ENCODE measurements at regions not wholly inside any gene's neighbourhood (a gene's known extent, or its start where the extent isn't known, plus 50 kb on each side); places are given as distances from the start of the nearest gene placed in this dataset.
"Not testable (repeated sequence)": the region's sequence is repeated elsewhere in the genome, so short reads cannot be mapped to it uniquely, and the experiment has no call there.

DNA sequence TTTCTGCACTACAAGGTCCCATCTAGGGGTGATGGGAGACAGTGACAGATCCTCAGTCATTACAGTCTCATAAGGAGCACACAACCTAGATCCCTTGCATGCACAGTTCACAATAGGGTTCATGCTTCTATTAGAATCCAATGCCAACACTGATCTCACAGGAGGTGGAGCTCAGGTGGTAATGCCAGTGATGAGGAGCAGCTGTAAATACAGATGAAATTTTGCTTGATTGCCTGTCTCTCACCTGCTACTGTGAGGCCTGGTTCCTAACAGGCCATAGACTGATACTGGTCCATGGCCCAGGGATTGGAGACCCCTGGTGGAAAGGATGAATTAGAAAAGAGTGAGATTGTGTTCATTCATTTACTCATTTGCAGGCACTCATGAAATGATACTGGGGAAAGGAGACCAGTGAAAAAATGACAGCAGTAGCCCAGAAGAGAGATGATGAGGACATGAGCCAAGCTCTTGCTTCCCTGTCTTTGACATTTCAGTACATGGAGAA is 251.6 kb upstream of the DUSP10 start:
- DNase-seq (ENCODE audit: low read depth): no peak

DNA sequence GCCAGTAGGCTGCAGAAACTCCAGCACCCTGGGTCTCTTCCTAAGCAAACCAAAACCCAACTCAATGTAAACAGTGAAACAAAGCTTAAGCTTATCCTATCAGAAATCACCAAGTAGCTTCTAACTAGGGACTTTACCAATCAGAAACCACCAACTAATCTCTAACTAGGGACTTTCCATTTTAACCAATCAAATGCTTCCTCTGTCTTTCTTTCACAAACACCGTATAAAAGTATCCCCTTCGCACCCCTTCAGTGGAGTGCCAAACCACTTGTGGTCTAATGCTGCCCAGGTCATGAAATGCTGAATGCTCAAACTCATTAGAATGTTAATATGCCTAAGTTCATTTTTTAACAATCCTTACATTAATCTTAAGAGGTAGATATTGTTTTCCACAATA is 250.5 kb upstream of the DUSP10 start:
- DNase-seq (ENCODE audit: low read depth): no peak

DNA sequence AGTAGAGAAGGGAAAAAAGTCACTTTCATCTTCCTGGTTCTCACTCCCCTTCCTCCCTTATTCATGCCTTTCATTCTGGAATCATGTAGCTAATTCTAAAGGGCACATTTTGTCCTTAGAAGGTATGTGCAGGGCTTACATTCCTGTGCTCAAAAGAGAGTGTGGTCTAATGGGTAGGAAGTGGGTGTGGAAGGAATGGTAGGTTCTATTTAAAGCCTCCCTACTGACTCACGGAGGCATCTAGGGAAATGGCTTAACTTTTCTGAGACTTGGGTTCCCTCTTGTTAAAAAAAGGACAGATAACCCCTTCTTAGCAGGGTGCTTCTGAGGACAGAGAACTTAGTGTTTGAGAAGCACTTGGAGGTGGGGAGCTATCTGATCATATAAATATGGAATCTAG is 249.3 kb upstream of the DUSP10 start:
- no peak for DNase-seq (ENCODE audit: low read depth)

DNA sequence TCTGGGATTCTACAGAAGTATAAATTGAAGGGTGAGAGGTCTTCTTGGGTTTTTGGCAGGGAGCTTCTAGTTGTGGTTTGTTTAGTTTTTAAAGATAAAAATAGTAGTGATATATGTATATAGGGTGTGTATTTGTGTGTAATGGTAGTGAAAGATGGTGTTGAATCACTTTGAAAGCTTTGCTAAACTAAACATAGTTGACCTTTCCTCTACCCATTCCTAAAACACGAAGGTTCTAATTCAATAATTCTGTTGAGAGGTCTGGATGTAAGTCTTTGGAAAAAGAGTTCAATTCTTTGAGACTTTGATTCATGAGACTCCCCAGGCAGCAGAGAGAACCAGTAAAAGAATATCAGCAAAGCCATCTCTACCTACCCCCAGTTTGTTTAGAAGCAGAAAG is 247.9 kb upstream of the DUSP10 start:
- no peak for DNase-seq (ENCODE audit: low read depth)

DNA sequence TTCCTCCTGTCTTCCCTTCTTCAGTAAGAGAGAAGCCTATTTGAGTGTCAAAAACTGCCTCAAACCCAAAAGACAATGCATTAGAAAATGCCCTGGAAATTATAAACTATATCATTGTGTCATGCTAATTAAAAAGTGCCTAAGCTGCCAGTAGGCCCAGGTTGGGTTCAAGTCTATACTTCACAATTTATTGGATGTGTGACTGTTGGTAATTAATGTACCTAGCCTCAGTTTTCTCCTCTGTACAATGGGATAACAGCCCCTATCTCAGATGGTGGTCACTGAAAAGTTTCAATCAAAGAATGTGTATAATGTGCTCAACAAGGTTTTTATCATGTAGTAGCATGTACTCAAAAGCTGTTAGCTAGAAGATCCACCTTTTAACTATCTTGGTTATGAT is 246.9 kb upstream of the DUSP10 start:
- DNase-seq (ENCODE audit: low read depth): no peak

DNA sequence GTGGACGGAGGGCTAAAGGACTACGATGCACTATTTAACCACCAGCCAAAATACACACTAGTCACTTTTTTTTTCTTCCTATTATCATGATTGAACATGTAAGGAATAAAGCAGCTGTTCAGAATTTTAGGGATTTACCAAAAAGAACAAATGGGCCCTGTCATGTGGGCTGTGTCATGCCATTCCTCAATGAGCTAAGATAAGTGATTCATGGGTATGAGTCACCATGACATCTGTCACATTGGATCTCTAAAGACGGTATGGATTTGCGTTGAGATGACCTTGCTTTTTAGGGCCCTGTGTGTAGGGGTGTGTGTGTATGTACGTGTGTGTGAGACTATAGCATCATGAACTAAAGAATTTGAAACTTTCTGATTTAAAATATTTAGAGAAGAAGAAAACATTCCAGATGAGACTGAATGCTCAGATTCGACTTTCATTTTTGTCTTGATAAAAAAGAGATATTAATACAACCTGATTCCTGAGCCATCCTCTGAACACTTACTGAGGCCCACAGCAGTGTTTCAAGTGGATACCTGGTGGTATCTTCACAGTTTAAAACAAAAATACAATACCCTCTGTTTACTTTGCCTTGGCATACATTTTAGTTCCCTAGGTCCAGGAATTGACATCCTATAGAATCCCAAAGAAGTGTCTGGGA is 246.1 kb upstream of the DUSP10 start:
- DNase-seq (ENCODE audit: low read depth): no peak

DNA sequence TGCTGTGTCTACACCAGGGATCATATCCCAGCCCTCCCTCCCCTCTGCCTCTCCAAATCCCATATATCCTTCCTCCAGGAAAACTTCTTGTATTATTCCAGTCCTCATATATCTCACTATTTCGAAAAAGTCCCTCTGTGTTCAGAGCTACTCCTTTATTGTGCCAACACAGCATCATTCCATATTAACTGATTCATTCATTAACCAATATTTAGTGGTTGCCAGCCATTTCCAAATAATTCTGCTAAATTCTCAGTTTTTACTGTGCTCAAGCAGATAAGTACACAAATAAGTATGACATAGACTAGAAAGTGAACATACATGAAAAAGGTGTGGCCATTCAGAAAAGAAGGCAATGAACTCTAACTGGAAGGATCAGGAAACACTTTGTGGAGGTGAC is 241.6 kb upstream of the DUSP10 start:
- no peak for DNase-seq (ENCODE audit: low read depth)

DNA sequence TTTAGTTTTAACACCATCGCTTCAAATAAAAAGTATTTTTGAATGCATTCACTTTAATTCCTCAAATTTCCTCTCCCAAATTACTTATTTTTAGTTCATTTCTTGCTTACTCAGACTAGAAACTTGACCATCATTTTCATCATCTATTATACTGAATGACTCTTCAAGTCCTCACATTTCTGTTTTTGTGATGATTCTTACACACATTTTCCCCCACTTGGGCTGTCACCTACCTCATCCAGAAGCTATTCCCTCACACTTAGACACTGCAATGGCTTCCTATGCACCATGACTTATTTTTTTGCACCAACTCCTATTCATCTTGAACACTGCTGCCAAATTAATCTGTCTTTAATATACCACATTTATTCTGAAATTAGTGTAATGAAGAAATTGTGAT is 239.6 kb upstream of the DUSP10 start:
- no peak for DNase-seq (ENCODE audit: low read depth)

DNA sequence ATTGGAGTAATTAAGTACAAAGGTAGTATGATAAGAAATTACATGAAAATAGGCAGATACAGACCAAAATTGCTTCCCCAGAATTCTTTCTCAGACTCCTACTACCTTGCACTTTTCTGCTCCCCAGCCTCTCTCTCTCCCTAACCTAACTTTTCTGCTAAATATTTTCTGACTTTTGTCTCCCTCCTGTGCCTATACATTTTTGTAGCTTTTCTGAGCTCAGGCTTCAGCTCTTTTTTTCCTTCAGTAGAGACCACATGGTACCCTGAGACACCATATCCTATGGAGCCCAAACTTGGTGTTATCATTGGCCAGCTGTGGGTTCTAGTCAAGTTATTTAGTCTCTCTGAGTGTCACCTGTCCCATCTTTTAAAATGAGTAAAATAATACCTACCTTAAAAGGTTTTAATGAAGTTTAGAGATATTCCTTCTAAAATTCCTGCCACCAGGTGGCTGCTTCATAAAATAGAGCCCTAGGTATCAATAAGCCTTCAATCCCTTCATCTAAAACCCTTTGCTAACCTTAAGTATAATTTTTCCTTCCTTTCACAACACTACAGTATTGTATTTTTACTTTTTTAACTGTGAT is 237.6 kb upstream of the DUSP10 start:
- DNase-seq (ENCODE audit: low read depth): no peak

DNA sequence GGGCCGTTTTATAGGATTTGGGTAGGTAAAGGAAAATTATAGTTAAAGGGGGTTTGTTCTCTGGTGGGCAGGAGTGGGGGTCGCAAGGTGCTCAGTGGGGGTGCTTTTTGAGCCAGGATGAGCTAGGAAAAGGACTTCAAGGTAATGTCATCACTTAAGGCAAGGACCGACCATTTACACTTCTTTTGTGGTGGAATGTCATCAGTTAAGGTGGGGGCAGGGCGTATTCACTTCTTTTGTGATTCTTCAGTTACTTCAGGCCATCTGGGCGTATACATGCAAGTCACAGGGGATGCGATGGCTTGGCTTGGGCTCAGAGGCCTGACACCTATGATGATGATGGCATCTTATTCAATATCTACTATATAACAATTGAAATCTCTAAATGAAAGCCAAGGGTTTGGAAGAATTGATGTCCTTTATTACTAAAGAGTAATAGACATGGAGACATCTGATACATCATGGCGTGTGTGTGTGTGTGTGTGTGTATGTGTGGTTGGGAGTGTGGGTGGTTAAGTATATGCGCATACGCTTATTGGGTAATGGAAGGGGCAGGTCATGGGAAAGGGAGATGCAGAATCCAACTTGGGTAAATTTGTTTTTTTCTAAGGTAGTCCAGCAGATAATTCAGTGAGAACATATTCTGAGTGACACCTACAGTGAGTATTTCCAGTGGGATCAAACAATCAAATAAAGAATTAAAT is 236.9 kb upstream of the DUSP10 start:
- not testable (repeated sequence) for DNase-seq (ENCODE audit: low read depth)

DNA sequence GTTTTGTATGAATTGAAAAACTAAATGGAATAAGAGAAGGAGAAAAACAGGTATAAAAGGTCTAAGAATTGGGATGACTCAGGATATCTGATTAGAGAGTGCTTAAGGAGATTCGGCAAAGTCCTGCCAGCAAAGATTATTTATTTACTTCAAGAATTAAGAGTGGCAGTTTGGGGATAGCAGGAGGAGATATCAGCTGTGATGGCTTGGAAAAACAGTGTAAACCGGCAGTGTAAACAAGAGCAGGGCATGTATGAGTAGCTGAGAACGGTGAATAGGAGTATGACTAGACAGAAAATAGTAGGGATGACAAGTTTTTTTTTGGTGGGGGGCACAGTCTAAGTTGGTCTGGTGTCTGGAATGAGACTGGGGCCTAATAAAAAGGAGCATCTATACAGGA is 231.9 kb upstream of the DUSP10 start:
- DNase-seq (ENCODE audit: low read depth): not testable (repeated sequence)

DNA sequence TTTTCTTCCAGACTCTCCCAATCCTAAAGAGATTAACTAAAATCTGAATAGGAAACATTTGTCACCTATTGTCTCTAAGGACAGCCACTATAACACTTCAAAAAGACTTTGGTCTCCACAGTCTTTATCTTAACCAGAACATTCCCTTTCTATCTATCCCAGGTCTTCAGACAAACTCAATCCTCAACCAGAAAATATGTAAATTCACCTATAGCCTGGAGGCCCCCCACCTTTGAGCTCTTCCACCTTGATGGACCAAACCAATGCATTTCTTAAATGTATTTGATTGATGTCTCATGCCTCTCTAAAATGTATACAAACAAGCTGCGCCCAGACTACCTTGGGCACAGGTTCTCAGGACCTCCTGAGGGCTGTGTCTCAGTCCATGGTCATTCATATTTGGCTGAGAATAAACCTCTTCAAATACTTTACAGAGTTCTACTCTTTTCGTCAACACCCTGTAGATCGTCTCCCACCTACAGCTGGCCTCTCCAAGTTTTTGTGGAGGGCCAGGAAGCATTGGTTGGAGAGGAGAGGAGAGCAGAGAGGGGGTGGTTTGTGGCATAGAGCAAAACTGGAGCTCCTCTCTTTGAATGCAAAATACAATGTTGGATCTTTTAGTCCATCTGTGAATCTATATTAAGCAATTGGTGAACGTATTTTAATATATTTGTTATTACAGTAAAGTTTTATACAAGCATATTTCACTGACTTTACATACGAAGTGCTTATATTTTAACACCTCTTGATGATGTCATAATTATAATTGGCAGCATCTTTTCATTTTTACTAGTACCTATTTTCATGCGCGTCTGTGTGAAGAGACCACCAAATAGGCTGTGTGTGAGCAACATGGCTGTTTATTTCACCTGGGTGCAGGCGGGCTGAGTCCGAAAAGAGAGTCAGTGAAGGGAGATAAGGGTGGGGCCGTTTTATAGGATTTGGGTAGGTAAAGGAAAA is 230.7 kb upstream of the DUSP10 start:
- no peak for DNase-seq (ENCODE audit: low read depth)

DNA sequence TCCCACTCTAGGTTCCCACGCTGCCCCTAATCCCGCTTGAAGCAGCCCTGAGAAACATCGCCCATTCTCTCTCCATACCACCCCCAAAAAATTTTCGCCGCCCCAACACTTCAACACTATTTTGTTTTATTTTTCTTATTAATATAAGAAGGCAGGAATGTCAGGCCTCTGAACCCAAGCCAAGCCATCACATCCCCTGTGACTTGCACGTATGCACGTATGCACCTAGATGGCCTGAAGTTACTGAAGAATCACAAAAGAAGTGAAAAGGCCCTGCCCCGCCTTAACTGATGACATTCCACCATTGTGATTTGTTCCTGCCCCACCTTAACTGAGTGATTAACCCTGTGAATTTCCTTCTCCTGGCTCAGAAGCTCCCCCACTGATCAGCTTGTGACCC is 229.1 kb upstream of the DUSP10 start:
- DNase-seq (ENCODE audit: low read depth): not testable (repeated sequence)

DNA sequence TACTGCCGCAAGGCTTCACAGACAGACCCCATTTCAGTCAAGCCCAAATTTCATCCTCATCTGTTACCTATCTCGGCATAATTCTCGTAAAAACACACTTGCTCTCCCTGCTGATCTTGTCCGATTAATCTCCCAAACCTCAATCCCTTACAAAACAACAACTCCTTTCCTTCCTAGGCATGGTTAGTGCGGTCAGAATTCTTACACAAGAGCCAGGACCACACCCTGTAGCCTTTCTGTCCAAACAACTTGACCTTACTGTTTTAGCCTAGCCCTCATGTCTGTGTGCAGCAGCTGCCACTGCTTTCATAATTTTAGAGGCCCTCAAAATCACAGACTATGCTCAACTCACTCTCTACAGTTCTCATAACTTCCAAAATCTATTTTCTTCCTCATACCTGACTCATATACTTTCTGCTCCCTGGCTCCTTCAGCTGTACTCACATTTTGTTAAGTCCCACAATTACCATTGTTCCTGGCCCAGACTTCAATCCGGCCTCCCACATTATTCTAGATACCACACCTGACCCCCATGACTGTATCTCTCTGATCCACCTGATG is 227.5 kb upstream of the DUSP10 start:
- not testable (repeated sequence) for DNase-seq (ENCODE audit: low read depth)

DNA sequence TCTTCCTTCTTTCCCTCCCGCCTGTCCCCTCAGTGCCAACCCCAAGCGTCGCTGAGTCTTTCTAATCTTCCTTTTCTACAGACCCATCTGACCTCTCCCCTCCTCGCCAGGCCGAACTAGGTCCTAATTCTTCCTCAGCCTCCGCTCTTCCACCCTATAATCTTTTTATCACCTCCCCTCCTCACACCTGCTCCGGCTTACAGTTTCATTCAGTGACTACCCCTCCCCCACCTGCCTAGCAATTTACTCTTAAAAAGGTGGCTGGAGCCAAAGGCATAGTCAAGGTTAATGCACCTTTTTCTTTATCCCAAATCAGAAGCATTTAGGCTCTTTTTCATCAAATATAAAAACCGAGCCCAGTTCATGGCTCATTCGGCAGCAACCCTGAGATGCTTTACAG is 225.6 kb upstream of the DUSP10 start:
- not testable (repeated sequence) for DNase-seq (ENCODE audit: low read depth)

DNA sequence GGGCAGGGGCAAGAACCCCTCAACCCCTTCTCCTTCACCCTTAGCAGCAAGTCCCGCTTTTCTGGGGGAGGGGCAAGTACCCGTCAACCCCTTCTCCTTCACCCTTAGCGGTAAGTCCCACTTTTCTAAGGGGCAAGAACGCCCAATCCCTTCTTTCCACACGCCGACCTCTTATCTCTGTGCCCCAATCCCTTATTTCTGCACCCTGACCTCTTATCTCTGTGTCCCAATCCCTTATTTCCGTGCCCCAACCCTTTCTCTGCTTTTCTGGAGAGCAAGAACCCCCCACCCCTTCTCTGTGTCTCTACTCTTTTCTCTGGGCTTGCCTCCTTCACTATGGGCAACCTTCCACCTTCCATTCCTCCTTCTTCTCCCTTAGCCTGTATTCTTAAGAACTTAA is 225.0 kb upstream of the DUSP10 start:
- DNase-seq (ENCODE audit: low read depth): not testable (repeated sequence)

DNA sequence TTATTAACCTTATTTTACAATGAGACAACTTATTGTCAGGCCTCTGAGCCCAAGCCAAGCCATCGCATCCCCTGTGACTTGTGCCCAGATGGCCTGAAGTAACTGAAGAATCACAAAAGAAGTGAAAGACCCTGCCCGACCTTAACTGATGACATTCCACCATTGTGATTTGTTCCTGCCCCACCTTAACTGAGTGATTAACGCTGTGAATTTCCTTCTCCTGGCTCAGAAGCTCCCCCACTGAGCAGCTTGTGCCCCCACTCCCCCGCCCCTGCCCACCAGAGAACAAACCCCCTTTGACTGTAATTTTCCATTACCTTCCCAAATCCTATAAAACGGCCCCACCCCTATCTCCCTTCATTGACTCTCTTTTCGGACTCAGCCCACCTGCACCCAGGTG is 224.0 kb upstream of the DUSP10 start:
- DNase-seq (ENCODE audit: low read depth): not testable (repeated sequence)

DNA sequence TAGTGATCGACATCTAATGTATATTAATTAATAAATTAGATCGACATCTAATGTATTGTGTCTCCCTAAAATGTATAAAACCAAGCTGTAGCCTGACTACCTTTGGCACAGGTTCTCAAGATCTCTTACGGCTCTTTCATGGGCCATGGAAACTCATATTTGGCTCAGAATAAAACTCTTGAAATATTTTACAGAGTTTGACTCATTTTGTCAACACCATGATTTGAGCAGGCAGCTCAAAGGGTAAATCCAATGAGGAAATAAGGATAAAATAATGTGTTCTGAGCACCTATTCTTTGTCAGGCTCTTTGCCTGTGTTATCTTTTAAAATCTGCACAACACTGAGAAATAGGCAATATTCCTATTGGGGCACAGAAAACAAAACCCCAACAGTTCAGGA is 223.4 kb upstream of the DUSP10 start:
- no peak for DNase-seq (ENCODE audit: low read depth)

DNA sequence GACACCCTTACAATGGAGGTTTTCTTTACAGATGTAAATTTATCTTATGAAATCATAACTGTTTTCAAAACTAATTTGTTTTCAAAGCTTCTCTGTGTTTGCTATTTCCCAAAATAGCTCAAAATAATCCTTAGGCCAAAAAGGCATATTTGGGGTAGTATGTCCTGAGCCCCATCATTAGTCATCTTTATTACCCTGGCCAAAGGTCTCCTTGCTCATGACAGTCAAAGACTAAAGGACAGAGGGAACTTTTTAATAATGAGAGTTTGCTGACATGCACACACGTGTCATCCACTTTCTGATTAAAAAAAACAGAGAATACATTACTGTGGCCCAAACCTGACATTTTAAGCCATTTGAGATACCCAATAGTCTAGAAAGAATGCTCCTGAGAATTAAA is 221.9 kb upstream of the DUSP10 start:
- no peak for DNase-seq (ENCODE audit: low read depth)

DNA sequence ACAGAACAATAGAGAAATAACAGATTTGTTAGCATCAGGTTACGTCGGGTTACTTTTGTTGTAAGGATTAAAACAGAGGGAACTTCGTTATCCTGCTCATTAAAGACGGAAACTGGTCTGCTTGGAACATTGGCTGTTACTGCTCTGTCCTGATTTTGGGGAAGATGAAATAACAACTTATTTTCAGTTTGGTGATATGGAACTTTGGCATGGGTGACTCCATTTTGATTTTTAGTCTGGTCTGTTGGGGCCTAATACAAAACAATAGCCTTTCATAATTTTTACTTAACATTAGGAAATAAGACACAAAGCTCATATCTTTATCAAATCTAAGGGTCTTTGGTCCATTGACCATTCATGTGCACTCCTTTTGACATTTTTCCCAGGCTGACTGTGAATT is 220.5 kb upstream of the DUSP10 start:
- no peak for DNase-seq (ENCODE audit: low read depth)

DNA sequence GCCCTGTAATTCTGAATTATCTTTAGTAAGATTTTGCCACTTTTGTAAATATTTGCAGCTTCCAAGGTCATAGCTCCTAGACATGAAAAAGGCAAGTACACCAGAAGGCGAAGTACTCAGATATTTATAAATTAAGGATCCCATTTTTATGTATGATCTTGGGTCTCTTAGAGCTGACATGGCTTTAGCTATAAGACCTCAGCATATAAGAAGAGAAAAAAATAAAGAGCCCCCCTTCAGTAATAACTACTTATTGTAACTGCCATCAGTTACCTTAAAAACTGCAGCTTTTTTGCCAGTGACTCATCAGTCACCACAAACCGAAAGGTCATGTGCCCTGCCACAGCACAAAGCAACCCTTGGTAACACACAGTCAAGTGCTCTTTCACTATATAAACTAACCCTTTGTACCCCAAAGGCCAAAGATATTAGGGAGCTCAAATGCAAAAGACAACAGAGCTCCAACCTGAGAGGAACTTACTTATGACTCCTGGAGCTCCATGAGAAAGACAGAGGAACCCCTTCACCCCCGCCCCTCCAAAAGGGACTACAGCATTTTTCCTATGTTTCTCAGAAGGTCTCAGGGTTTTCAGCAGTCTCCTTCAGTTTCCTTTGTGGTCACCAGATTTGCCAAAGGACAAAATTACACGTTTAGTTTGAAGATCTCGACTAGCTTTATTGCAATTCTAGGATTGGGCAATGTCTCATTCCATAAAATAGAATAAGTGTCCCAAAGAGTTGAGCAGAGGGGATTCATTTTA is 219.8 kb upstream of the DUSP10 start:
- DNase-seq (ENCODE audit: low read depth): peak; percentile 16
